ENCODE measurements at regions not wholly inside any gene's neighbourhood (a gene's known extent, or its start where the extent isn't known, plus 50 kb on each side); places are given as distances from the start of the nearest gene placed in this dataset.
A peak's percentile ranks its signal among the peaks of the same experiment; 100 is the strongest.
"Not testable (repeated sequence)": the region's sequence is repeated elsewhere in the genome, so short reads cannot be mapped to it uniquely, and the experiment has no call there.

DNA sequence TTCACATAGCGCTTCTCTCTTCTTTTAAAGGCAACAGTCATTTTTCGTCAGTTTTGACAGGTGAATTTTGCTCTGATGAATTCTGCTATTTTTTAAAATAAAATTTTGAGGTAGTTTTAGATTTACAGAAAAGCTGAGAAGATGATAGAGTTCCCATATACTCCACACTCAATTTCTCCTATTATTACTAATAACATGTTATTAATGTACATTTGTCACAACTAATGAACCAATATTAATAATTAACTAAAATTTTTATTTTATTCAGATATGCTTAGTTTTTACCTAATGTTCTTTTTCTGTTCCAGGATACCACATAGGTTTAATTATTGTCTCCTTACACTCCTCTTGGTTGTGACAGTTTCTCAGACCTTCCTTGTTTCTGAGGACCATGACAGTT lies 197.0 kb downstream of the ZC3H11B start:
- no peak for DNase-seq (ENCODE audit: low spot score)
- intact Hi-C loops (cut with DNase I): no loop called here
- ATAC-seq: no peak

GRCh38 chr1:219415433-219415832 lies 197.5 kb downstream of the ZC3H11B start:
- DNase-seq (ENCODE audit: low spot score): no peak
- intact Hi-C loops (cut with DNase I): no loop called here
- no peak for ATAC-seq

GRCh38 chr1:219414250-219414649 lies 198.7 kb downstream of the ZC3H11B start:
- no peak for DNase-seq (ENCODE audit: low spot score)
- no peak for ATAC-seq
- intact Hi-C loops (cut with DNase I): no loop called here

DNA sequence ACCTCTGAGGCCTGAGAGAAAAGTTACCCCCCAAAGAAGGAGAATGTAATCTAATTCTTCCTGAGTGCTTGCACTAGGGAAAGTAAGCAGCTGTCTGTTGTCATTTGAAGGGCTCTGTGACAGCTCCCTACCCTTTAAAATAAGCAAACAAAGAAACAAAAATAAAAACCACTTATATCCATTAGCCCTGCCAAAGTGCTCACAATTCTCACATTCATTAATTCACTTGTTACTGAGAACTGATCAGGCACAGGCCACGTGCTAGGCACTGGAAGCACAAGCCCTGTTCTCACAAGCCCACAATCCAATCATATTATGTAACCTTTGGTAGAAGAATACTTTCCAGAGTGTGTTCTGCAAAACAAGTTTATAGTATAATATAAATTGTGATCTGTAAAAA lies 199.4 kb downstream of the ZC3H11B start:
- intact Hi-C loops (cut with DNase I): no loop called here
- no peak for DNase-seq (ENCODE audit: low spot score)
- ATAC-seq: peak; percentile 42

- no peak for DNase-seq (ENCODE audit: low spot score)
- no peak for ATAC-seq
- intact Hi-C loops (cut with DNase I): no loop called here
Measured at GRCh38 chr1:219412772-219413171, 200.1 kb downstream of the ZC3H11B start.

DNA sequence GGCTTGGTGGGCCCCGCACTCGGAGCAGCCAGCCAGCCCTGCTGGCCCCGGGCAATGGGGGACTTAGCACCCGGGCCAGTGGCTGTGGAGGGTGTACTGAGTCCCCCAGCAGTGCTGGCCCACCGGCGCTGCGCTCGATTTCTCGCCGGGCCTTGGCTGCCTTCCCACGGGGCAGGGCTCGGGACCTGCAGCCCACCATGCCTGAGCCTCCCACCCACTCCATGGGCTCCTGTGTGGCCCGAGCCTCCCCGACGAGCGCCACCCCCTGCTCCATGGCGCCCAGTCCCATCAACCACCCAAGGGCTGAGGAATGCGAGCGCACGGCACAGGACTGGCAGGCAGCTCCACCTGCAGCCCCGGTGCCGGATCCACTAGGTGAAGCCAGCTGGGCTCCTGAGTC lies 202.2 kb downstream of the ZC3H11B start:
- intact Hi-C loops (cut with DNase I); DNase-seq (ENCODE audit: low spot score); ATAC-seq: not testable (repeated sequence)

DNA sequence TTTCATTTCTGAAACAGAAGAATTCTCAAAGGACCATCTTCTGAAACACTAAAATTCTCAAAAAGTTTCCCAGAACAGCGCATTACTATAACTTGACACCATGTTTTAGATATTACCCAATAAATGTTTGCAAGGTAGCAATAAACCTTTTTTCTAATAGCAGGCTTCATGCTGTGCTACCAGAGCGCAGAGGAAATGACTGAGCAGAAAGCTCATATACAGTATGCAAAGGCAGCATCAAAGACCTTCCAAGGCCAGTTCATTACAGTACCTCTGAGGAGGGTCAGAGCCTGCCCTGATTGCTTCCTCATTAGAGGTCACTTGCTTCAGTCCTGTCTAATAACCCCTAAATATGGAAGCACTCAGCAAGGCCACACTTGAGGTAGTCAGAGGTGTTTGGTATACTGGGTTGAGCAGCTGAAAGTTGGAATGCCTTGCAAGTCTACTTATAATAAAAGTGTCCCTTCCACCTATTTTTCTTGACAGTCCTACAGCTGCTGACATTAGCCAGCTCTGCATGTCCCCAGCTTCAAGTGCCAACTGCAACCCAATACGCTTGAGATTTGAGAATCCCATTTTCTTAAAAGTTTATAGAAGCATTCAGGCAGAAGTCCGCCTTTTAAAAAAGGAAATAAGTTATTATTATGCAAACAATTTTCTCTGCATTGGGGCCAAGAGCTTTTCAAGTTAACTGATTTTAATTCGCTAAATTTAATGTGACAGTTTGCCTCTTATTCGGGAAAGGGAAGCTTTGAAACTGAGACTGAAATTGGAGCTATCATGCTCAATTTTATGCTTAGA lies 207.2 kb downstream of the ZC3H11B start:
- ATAC-seq: no peak
- intact Hi-C loops (cut with DNase I): no loop called here
- DNase-seq (ENCODE audit: low spot score): no peak

- intact Hi-C loops (cut with DNase I): no loop called here
- DNase-seq (ENCODE audit: low spot score): no peak
- no peak for ATAC-seq
Measured at GRCh38 chr1:219404629-219405028, 208.3 kb downstream of the ZC3H11B start.

- ATAC-seq: no peak
- DNase-seq (ENCODE audit: low spot score): no peak
- intact Hi-C loops (cut with DNase I): no loop called here
Measured at GRCh38 chr1:219402925-219403324, 210.0 kb downstream of the ZC3H11B start.

GRCh38 chr1:219401724-219402625 lies 210.9 kb downstream of the ZC3H11B start:
- ATAC-seq (no peak), DNase-seq (ENCODE audit: low spot score) (no peak)
- intact Hi-C loops (cut with DNase I): no loop called here

DNA sequence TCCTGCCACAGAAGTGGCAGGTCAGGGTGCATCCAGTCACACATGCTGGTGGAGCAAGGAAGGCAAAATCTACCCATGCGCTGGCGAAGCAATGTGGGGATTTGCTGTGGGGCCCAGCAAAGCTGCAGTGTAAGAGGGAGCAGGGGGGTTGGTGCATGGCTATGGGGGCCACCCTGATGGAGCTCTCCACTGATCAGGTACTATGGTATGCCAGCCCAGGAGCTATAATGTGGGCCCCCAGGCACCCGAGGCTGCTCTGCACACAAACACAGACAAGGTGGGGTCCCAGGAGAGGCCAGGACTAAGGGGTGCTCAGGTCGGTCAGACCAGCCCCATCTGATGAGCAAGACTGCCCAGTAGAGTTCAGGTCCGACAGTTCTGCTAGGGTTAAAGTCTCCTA lies 213.5 kb downstream of the ZC3H11B start:
- DNase-seq (ENCODE audit: low spot score) (no peak), ATAC-seq (peak; percentile 32)
- intact Hi-C loops (cut with DNase I): no loop called here

DNA sequence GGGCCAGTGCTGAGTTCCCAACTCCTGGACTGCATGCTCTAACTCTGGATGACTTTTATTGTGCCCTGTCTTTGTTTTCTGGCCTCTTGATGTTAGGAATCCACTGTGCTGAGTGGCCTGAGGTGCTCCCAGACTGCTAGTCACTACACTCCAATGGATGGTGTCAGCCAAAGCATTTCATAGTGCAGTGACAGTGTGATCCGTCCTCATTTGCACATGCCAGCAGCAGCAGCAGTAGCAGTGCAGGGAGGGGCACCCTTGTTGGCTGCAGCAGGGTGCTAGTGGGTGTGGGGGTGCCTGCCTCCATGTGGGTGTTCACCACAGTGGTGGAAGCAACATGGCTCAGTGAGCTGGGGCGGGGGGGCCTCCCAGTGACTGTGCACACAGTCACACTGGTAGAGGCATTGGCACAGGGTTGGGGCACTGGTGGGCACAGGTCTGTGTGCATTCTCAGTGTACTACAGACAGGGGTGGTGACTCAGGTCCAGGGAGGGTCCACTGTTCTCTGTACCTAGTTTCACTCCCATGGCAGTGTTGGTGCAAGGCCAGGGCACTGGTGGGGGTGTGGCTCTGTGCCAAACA lies 214.0 kb downstream of the ZC3H11B start:
- no peak for ATAC-seq
- intact Hi-C loops (cut with DNase I): no loop called here
- DNase-seq (ENCODE audit: low spot score): no peak

- ATAC-seq (no peak), DNase-seq (ENCODE audit: low spot score) (no peak)
- intact Hi-C loops (cut with DNase I): no loop called here
Measured at GRCh38 chr1:219397511-219397910, 215.4 kb downstream of the ZC3H11B start.

DNA sequence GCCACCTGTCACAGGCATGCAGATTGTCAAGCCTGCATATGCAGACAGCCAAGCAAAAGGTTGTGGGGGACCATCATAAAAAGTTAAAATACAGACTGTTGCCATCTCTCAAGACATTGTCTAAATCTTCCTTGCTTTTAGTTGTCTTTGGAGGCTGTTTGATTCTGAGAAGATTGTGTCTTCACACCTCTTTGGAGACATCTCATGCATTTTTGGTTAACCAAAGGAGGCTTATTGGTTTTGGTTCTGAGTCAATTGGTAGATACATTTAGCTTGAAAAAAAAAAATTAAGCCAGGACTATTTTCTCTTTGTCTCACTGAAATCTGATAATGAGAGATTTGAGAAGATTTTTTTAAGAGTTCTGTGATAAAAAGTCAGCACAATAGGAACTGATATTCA lies 217.6 kb downstream of the LYPLAL1 start:
- DNase-seq (ENCODE audit: low spot score) (no peak), ATAC-seq (no peak)
- intact Hi-C loops (cut with DNase I): no loop called here

DNA sequence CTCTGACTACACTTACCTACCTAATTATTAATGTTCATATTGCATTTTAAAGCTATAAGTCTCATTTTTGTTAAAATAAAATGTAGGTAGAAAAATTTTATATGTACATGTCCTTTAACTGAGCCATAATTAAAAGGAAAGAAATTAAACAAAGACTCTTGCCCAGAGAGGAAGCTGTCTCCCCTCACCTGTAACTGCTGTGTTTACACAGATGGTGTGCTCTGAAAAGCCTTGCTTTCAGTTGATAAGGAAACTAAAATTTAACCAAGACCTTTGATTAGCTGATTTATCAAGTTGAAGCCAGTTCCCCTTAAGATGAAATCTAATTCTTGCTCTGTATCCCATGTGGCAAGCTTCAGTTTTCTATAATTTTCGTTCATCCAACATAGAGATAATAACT lies 213.5 kb downstream of the LYPLAL1 start:
- intact Hi-C loops (cut with DNase I): no loop called here
- ATAC-seq: no peak

GRCh38 chr1:219385787-219386427 lies 212.2 kb downstream of the LYPLAL1 start:
- intact Hi-C loops (cut with DNase I): no loop called here
- ATAC-seq: peak; percentile 72
- DNase-seq (ENCODE audit: low spot score): peak; percentile 63

More for the DNA sequence above, 213.5 kb downstream of the LYPLAL1 start:
- no peak for DNase-seq (ENCODE audit: low spot score)

DNA sequence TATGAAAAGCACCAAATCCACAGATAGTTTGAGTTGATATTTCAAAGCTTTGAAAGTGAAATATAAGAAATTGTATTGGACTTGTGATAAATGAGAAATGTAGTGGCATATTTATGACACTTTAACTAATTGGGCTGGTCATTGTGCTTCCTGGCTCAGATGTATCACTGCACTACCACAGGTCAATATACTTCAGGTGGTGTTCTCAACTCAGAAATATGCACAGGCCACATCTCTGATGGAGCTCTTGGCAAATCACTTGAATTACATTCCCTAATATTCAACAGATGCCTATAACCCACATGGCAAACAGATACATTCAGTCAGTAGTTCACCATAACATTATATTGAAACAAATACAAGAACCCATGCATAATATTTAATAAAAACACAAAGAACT lies 209.6 kb downstream of the LYPLAL1 start:
- ATAC-seq (no peak), DNase-seq (ENCODE audit: low spot score) (no peak)
- intact Hi-C loops (cut with DNase I): no loop called here

DNA sequence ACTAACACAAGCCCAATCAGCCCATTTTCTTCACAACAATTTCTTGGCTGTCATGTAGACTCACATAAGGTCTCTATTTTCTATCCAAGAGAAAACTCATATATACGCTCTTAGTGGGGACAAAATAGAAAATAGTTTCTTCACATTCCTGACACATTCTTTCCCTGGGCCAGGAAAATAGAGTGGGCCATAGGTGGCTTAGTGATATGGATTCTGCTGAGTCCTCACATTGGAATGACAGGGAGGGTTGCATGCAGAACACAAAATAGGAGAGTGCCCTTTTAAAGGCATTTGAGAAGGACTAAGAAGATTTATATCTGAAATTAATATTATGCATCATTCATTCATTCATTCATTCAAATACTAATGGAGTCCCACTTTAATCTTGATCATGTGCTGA lies 207.7 kb downstream of the LYPLAL1 start:
- DNase-seq (ENCODE audit: low spot score) (no peak), ATAC-seq (no peak)
- intact Hi-C loops (cut with DNase I): no loop called here

DNA sequence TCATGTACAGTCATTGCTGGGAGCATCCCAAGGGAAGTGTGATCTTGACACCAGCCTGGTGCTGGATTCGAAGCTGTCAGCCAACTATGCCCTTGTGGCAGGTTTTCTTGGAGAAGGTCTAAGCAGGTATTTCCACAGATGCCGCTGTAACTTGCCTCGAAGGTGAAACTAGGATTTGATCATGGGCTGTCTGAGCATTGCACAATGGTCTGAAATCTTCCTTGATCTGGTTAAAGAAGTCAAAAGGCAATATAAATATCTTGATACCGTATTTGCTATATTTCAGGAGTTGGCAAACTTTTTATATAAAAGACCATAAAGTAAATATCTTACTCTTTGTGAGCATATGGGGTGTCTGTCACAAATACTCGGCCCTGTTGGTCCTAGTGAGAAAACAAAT lies 206.8 kb downstream of the LYPLAL1 start:
- ATAC-seq (no peak), DNase-seq (ENCODE audit: low spot score) (no peak)
- intact Hi-C loops (cut with DNase I): no loop called here

Data from sciatic nerve (tissue), 2 donors.